ENCODE measurements at regions not wholly inside any gene's neighbourhood (a gene's known extent, or its start where the extent isn't known, plus 50 kb on each side); places are given as distances from the start of the nearest gene placed in this dataset.
"Not testable (repeated sequence)": the region's sequence is repeated elsewhere in the genome, so short reads cannot be mapped to it uniquely, and the experiment has no call there.

GRCh38 chr2:9721344-9721743, 90.5 kb upstream of the YWHAQ start:
- H2AFZ ChIP-seq (ENCODE audit: low read depth, low read length) = no peak overlapping the region
- H3K79me2 ChIP-seq (ENCODE audit: insufficient read depth, low read length) = no peaks in the 10 kb centered on the region
- H3K4me2 ChIP-seq (ENCODE audit: insufficient read depth, low read length) = no peak overlapping the region
- no peak overlapping the region for H3K9ac ChIP-seq (ENCODE audit: low read depth, low read length)
- ATAC-seq (ENCODE audit: insufficient read depth, low read depth) (no peak), DNase-seq (no peak)
- H3K27ac ChIP-seq (ENCODE audit: low read length) = no peak overlapping the region
- no peak overlapping the region for H3K4me3 ChIP-seq (ENCODE audit: low read depth in 1 of 2, low read length in 2 of 2)
- H3K9me3 ChIP-seq (ENCODE audit: insufficient read depth, low read length, severe bottlenecking) = no peaks in the 10 kb centered on the region
- peaks cover 4% of the 10 kb centered on the region for H3K27me3 ChIP-seq (ENCODE audit: insufficient read depth, low read length, poor library complexity)
- H4K20me1 ChIP-seq (ENCODE audit: insufficient read depth, low read length) = no peaks in the 10 kb centered on the region; the same call in 1 of the 2 replicates
- H3K36me3 ChIP-seq (ENCODE audit: insufficient read depth, low read length) = no peaks in the 10 kb centered on the region
- TF ChIP-seq CTCF (IDR thresholded peaks at IDR 0.05; ENCODE audit: borderline replicate concordance, extremely low read depth, low read length, poor library complexity, severe bottlenecking) (no peak), EZH2 (IDR thresholded peaks at IDR 0.05; ENCODE audit: borderline replicate concordance, low read depth, low read length, severe bottlenecking) (no peak)
- no peaks in the 10 kb centered on the region for H3K4me1 ChIP-seq (ENCODE audit: insufficient read depth, low read length)

- no peak for DNase-seq
- no peak overlapping the region for H2AFZ ChIP-seq (ENCODE audit: low read depth, low read length)
Observed at GRCh38 chr2:9722451-9722850, 91.7 kb upstream of the YWHAQ start.

GRCh38 chr2:9724565-9724964, 93.8 kb upstream of the YWHAQ start:
- H3K4me3 ChIP-seq (ENCODE audit: low read depth in 1 of 2, low read length in 2 of 2) = no peak overlapping the region
- H2AFZ ChIP-seq (ENCODE audit: low read depth, low read length) = no peak overlapping the region
- no peaks in the 10 kb centered on the region for H3K36me3 ChIP-seq (ENCODE audit: insufficient read depth, low read length)
- TF ChIP-seq CTCF (IDR thresholded peaks at IDR 0.05; ENCODE audit: borderline replicate concordance, extremely low read depth, low read length, poor library complexity, severe bottlenecking) (no peak), EZH2 (IDR thresholded peaks at IDR 0.05; ENCODE audit: borderline replicate concordance, low read depth, low read length, severe bottlenecking) (no peak)
- H3K4me1 ChIP-seq (ENCODE audit: insufficient read depth, low read length) = no peaks in the 10 kb centered on the region
- no peaks in the 10 kb centered on the region; the same call in 1 of the 2 replicates for H4K20me1 ChIP-seq (ENCODE audit: insufficient read depth, low read length)
- DNase-seq = no peak
- no peak for ATAC-seq (ENCODE audit: insufficient read depth, low read depth)
- H3K9ac ChIP-seq (ENCODE audit: low read depth, low read length) = no peak overlapping the region
- H3K4me2 ChIP-seq (ENCODE audit: insufficient read depth, low read length) = no peak overlapping the region
- H3K9me3 ChIP-seq (ENCODE audit: insufficient read depth, low read length, severe bottlenecking) = no peaks in the 10 kb centered on the region
- H3K27ac ChIP-seq (ENCODE audit: low read length) = no peak overlapping the region
- H3K79me2 ChIP-seq (ENCODE audit: insufficient read depth, low read length) = no peaks in the 10 kb centered on the region
- peaks cover 4% of the 10 kb centered on the region for H3K27me3 ChIP-seq (ENCODE audit: insufficient read depth, low read length, poor library complexity)

More at GRCh38 chr2:9722451-9722850, 91.7 kb upstream of the YWHAQ start:
- H3K4me3 ChIP-seq (ENCODE audit: low read depth in 1 of 2, low read length in 2 of 2) = no peak overlapping the region
- no peaks in the 10 kb centered on the region for H3K9me3 ChIP-seq (ENCODE audit: insufficient read depth, low read length, severe bottlenecking)
- H3K4me1 ChIP-seq (ENCODE audit: insufficient read depth, low read length) = no peaks in the 10 kb centered on the region
- no peak for ATAC-seq (ENCODE audit: insufficient read depth, low read depth)
- H3K79me2 ChIP-seq (ENCODE audit: insufficient read depth, low read length) = no peaks in the 10 kb centered on the region
- H3K9ac ChIP-seq (ENCODE audit: low read depth, low read length) = no peak overlapping the region
- no peak for TF ChIP-seq CTCF (IDR thresholded peaks at IDR 0.05; ENCODE audit: borderline replicate concordance, extremely low read depth, low read length, poor library complexity, severe bottlenecking)
- no peak for TF ChIP-seq EZH2 (IDR thresholded peaks at IDR 0.05; ENCODE audit: borderline replicate concordance, low read depth, low read length, severe bottlenecking)
- no peaks in the 10 kb centered on the region for H3K36me3 ChIP-seq (ENCODE audit: insufficient read depth, low read length)
- H3K27me3 ChIP-seq (ENCODE audit: insufficient read depth, low read length, poor library complexity) = peaks cover 4% of the 10 kb centered on the region
- H4K20me1 ChIP-seq (ENCODE audit: insufficient read depth, low read length) = no peaks in the 10 kb centered on the region; the same call in 1 of the 2 replicates
- H3K27ac ChIP-seq (ENCODE audit: low read length) = no peak overlapping the region
- H3K4me2 ChIP-seq (ENCODE audit: insufficient read depth, low read length) = no peak overlapping the region

GRCh38 chr2:9725106-9725505, 94.3 kb upstream of the YWHAQ start:
- no peak overlapping the region for H3K4me3 ChIP-seq (ENCODE audit: low read depth in 1 of 2, low read length in 2 of 2)
- no peaks in the 10 kb centered on the region for H3K9me3 ChIP-seq (ENCODE audit: insufficient read depth, low read length, severe bottlenecking)
- no peak overlapping the region for H2AFZ ChIP-seq (ENCODE audit: low read depth, low read length)
- H3K27me3 ChIP-seq (ENCODE audit: insufficient read depth, low read length, poor library complexity) = peaks cover 4% of the 10 kb centered on the region
- TF ChIP-seq EZH2 (IDR thresholded peaks at IDR 0.05; ENCODE audit: borderline replicate concordance, low read depth, low read length, severe bottlenecking) (no peak), CTCF (IDR thresholded peaks at IDR 0.05; ENCODE audit: borderline replicate concordance, extremely low read depth, low read length, poor library complexity, severe bottlenecking) (no peak)
- no peaks in the 10 kb centered on the region for H3K36me3 ChIP-seq (ENCODE audit: insufficient read depth, low read length)
- H3K4me2 ChIP-seq (ENCODE audit: insufficient read depth, low read length) = no peak overlapping the region
- no peak overlapping the region for H3K9ac ChIP-seq (ENCODE audit: low read depth, low read length)
- ATAC-seq (ENCODE audit: insufficient read depth, low read depth) (no peak), DNase-seq (no peak)
- H3K79me2 ChIP-seq (ENCODE audit: insufficient read depth, low read length) = no peaks in the 10 kb centered on the region
- no peaks in the 10 kb centered on the region; the same call in 1 of the 2 replicates for H4K20me1 ChIP-seq (ENCODE audit: insufficient read depth, low read length)
- no peaks in the 10 kb centered on the region for H3K4me1 ChIP-seq (ENCODE audit: insufficient read depth, low read length)
- H3K27ac ChIP-seq (ENCODE audit: low read length) = no peak overlapping the region

GRCh38 chr2:9726016-9726415, 95.2 kb upstream of the YWHAQ start:
- H2AFZ ChIP-seq (ENCODE audit: low read depth, low read length); DNase-seq; H3K27ac ChIP-seq (ENCODE audit: low read length); H3K9ac ChIP-seq (ENCODE audit: low read depth, low read length); H3K79me2 ChIP-seq (ENCODE audit: insufficient read depth, low read length); ATAC-seq (ENCODE audit: insufficient read depth, low read depth); H3K4me3 ChIP-seq (ENCODE audit: low read depth in 1 of 2, low read length in 2 of 2); H3K9me3 ChIP-seq (ENCODE audit: insufficient read depth, low read length, severe bottlenecking); H3K27me3 ChIP-seq (ENCODE audit: insufficient read depth, low read length, poor library complexity); H4K20me1 ChIP-seq (ENCODE audit: insufficient read depth, low read length); H3K4me1 ChIP-seq (ENCODE audit: insufficient read depth, low read length); H3K36me3 ChIP-seq (ENCODE audit: insufficient read depth, low read length); H3K4me2 ChIP-seq (ENCODE audit: insufficient read depth, low read length): not testable (repeated sequence)
